Prostate gland (tissue), 1 donor: ENCODE measurements at regions not wholly inside any gene's neighbourhood (a gene's known extent, or its start where the extent isn't known, plus 50 kb on each side); places are given as distances from the start of the nearest gene placed in this dataset.

Source experiments
- POLR2A ChIP-seq: fragments of 450-650 bp; IDR thresholded peaks from one replicate; pipeline ENCODE4 v1.6.1; 2016; ENCODE audit warnings: antibody characterized with exemption, mild to moderate bottlenecking
- POLR2AphosphoS5 ChIP-seq: sonication (generic); formaldehyde crosslinking; IDR thresholded peaks from one replicate; pipeline ENCODE4 v1.6.1; 2017; ENCODE audit warnings: antibody characterized with exemption

DNA sequence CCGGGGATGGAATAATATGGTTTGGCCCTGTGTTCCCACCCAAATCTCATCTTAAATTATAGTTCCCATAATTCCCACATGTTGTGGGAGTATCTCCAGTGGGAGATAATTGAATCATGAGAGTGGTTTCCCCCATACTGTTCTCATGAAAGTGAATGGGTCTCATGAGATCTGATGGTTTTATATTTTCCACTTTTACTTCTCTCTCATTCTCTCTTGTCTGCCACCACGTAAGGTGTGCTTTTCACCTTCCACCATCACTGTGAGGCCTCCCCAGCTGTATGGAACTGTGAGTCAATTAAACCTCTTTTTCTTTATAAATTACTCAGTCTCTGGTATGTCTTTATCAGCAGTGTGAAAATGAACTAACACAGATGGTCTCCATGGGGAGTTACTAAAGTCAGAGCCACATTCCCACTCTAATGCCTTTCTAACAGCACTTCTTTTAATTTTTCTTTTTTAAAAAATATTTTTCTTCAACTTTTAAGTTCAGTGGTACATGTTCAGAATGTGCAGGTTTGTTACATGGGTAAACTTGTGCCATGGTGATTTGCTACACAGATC is 306.6 kb downstream of the DTHD1 start:
- TF ChIP-seq POLR2AphosphoS5 = no peak
- TF ChIP-seq POLR2A = no peak
